ENCODE measurements at regions not wholly inside any gene's neighbourhood (a gene's known extent, or its start where the extent isn't known, plus 50 kb on each side); places are given as distances from the start of the nearest gene placed in this dataset.

DNA sequence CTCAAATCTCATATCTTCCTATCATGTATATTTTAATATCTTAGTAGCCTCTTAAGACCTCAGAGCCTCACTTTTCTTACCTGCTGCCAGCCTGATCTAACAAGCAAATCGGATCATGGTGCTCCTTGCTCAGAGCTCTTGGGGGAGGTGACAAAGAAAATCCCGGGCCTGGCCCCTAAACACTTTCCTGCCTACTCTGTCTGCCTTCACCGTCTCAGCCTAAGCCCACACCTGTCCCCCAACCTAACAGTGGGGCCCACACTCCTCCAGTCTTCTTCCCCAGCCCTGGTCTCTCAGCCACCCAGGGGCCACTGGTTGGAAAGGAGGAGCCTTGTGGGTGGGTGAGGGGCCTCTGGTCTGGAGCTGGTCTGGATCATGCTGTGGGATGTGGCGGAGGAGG is 207.3 kb downstream of the HAUS1 start:
- TF ChIP-seq CTCF (IDR thresholded peaks at IDR 0.05; ENCODE audit: poor library complexity) = no peak
- TF ChIP-seq EZH2phosphoT487 (IDR thresholded peaks at IDR 0.05; ENCODE audit: low read depth, severe bottlenecking, unreplicated experiment) = no peak
- no peak for TF ChIP-seq EZH2 (IDR thresholded peaks at IDR 0.05; ENCODE audit: borderline replicate concordance)

Data from hepatocyte (in vitro differentiated cells).